HG03460 (cell line): ENCODE measurements at regions not wholly inside any gene's neighbourhood (a gene's known extent, or its start where the extent isn't known, plus 50 kb on each side); places are given as distances from the start of the nearest gene placed in this dataset.
"Not testable (repeated sequence)": the region's sequence is repeated elsewhere in the genome, so short reads cannot be mapped to it uniquely, and the experiment has no call there.

ENCODE experiments used
- ATAC-seq: cut with Tn5 transposase; IDR thresholded peaks from one replicate; pipeline ENCODE4 v1.9.1; 2021; ENCODE audit not compliant: unreplicated experiment

DNA sequence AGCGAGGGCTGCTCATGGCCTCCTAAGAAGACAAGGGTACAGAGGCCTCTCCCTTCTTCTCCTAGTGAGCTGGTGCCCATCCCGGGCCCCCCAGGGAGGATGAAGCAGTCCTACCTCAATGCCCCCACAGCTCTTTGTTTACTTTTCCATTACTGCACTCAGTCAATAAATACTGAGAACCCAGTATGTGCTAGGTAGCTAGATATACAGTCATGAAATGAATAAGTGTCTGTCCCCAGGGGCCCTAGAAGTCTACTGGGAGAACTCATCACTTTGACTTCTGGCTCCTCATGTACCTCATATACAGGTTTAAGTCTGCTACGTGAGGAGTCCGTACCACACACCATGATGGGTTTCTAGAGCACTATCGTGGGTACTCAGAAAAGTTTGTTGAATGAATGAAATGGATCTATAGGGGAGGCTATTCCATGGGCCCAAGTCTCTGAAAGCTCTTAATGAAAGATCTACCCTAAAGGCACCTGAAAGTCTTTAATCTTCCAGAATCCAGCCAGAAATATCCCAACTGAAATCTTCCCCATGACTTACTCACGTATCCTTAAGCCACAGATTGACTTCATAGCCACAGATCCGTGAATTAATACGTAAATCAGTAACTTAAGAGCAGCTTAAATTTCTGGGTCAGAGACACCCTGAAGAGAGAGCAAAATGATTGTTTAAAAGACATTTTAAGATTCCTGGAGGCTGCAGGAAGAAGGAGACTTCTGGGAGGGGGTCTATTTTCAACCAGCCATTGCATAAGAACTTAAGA lies 51.6 kb upstream of the POMP start:
- no peak for ATAC-seq

DNA sequence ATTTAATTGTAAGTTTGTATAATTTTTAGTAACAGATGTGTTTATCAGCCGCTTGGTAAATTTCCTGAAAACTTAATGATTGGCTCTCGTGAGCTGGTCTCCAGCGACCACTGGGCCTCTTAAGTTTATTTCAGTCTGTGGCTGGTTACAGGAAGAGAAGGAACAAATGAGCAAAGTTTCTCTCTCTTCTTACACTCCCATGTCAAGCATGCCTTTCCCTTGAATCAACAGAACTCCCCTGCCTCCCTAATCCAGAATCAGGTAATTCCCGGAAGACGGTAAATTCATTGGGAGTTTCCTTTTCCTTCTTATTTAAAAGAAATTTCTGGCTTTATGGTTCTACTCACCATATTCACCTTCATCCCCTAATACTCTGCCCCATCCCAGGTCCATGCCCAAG lies 52.5 kb upstream of the POMP start:
- ATAC-seq, result no peak

GRCh38 chr13:28605147-28605546 lies 53.8 kb upstream of the POMP start:
- ATAC-seq, result not testable (repeated sequence)

DNA sequence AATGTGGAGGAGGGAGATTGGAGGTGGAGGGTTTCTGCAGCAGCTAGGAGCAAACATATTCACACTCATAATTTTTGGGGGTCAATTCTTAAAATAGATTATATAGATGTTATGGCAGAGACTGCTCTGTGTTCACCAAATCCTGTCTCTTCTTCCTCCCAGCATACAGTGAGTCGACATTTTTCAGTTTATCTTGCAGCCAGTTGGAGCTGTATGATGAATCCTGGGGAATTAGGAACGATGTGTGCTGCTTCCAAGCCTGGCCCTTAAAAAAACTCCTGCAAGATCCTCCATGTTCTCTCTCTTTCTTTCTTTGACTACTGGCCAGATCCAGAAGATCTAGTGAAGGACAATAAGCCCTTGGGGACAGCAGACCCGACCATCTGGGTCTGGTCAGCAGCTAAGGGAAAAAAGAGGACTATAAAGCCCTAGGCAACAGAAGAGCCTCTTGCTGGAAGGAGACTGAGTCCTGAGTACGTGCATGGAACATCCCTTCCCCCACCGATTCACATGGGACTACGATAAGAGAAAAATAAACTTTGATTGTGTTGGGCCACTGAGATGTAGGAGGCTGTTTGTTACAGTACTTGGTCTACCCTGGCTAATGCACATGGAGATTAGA lies 55.8 kb upstream of the POMP start:
- no peak for ATAC-seq

DNA sequence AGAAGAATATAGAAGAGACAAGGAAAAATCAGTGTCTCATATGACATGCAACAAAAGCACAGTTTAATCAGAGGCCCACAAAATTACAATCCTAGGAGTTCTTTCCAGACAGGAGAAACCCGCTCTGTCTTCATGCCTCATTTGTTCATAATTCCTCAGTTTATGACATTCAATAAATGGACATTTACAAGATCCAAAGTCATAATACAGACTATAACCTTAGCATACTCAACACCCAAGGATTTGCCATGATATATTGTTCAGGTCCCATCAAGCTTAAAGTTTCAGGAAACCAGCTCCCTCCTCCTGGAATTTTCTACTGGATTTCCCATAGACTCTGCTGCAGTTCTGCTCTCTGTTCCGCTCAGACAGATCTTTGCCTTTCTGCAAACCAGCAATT lies 56.4 kb upstream of the POMP start:
- ATAC-seq, result no peak

- no peak for ATAC-seq
These were observed 57.3 kb upstream of the POMP start for GRCh38 chr13:28601581-28601980.

- ATAC-seq, result no peak
These were observed 61.3 kb upstream of the POMP start for GRCh38 chr13:28597641-28598040.

- ATAC-seq, result no peak
These were observed 68.5 kb upstream of the POMP start for GRCh38 chr13:28590461-28590860.

DNA sequence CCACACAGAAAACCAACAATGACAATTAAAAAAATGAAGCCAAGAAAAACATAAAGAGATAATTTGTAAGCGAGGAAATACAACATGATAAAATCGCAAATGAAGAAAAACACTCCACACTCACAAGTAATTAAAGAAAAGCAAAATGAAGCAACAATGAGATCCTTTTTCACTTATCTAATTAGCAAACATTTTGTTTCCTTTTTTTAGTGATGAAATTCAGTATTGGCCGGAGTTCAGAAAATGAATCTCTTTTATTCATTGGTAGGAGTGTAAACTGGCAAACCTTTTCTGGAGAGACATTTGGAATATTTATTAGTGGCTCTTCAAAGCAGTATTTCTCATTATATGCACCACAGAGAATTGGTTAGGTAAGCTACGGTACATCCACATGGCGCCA lies 70.6 kb upstream of the POMP start:
- no peak for ATAC-seq

DNA sequence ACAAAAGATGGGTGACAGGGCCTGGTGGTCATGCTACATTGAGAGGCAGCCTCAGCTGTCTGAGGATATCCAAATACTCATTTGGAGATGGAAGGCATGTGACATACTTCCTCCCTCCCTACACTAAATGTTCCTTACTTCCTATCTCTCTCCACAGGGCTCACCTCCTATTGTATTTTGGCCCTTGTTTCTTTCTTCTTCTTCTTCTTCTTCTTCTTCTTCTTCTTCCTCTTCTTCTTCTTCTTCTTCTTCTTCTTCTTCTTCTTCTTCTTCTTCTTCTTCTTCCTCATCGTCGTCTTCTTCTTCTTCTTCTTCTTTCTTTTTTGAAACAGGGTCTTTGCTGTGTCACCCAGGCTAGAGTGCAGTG lies 71.8 kb upstream of the POMP start:
- ATAC-seq, result no peak

GRCh38 chr13:28586439-28587173 lies 72.3 kb upstream of the POMP start:
- no peak for ATAC-seq

DNA sequence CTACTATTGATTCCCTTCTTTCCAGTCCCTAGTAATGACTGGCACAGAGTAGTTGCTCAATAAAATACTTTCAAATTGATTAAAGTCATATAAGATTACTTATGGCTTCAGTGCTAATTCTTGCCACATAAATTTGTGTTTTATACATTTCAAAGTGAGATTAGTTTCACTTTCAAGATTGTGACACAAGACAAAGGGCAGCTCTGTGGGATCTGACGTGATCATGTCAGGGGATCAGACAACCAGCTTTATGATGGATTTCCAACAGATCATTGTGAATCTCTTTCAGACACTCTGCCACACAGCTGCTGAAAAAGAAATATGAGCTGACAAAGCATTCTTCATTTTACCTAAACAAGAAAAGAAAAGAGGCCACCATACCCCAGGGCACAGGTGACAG lies 73.4 kb upstream of the POMP start:
- no peak for ATAC-seq

DNA sequence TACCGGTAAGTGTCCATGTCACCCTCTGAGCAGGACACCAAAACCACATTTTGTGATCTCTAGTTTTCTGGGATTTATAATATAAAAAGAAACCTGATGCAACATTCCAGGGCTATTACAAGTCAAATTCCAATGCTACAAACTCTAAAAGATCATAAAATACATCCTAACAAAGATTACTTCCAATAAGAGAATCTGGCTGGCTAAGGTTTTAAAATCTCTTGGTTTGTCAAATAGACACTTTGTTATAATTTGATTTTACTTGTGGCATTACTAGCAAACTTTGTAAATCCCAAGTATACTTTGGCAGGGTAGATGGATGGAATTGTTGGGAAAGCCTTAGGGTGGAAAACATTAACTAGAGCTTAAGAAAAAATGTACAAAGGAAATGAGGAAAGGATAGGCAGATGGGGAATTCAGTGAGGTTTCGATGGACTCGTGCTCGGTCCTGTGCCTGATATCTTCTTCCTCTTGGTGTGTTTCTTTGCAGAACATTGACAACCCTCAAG lies 74.0 kb upstream of the POMP start:
- ATAC-seq, result no peak

GRCh38 chr13:28583651-28584091 lies 75.3 kb upstream of the POMP start:
- ATAC-seq, result no peak

DNA sequence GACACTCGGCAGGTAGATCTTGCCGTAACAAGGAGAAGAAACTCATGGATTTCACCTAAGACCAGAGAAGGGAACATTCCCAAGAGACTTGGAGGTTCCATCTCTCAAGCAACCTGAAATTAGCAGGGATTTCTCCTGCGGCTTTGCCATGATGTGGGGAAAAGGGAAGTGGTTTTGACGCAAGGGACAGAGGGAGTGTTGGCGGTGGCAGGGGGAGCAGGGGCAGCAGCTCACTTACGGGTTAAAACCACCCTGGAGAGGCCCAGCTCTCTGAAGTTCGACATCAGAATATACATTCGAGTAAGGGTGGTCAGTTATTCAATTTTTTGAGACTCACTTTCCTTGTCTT lies 76.1 kb upstream of the POMP start:
- ATAC-seq, result no peak

DNA sequence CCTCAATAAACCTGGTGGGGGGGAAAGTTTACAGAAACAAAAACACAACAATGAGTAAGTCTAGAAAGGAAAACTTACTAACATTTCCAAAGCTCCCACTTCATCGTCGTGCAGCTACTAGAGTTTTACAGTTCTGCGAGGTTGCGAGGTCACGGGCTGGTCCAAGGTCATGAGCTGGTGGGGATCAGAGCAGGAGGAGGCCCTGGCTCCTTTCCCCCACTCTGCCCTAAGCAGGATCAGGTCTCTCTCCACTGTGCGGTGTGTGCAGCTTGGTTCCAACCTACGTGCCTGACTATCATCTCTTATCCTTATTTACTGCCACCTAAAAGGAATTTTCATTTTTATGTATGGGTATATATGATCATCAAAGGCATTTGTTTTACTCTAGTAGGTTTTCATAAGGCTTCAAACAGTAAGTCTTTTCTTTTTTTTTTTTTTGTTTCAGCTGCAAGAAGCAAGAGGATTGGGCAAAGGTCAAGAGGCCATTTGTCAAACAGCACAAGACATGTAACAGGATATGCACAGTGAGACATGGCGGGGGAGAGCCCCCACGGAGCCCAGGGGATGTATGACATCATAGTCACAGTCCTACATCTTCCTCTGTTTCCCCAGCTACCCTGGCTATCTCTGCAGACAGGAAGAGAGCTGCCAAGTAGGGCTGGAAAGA lies 76.6 kb upstream of the POMP start:
- no peak for ATAC-seq

DNA sequence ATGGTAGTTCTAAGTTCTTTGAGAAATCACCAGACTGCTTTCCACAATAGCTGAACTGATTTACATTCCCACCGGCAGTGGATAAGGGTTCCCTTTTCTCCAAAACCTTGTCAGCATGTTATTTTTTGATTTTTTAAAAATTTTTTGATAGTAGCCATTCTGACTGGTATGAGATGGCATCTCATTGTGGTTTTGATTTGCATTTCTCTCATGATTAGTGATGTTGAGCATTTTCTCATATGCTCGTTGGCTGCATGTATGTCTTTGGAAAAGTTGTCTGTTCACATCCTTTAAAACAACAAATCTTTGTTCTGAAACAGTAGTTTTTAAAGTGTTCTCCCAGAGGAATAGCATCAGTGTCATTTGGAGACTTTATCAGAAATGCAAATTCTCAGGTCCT lies 77.5 kb upstream of the POMP start:
- no peak for ATAC-seq

DNA sequence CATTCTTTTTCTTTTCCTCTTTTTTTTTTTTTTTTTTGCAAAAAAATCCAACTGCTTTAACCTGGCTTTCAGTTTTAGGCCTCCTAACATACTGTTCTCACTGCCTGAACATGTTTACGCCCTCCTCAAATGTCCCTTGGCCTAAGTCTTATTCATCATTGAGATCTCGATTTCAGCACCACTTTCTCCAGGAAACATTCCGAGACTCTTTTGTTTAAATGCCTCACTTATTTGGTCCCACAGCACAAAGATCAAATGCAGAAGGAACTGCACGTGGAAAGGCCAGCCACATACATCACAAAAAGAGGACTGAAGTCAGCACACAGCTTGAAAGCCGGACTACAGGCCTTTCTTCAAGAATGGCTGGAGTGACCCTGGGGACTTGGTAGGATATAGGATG lies 79.2 kb upstream of the POMP start:
- no peak for ATAC-seq

- no peak for ATAC-seq
These were observed 79.6 kb upstream of the POMP start for GRCh38 chr13:28579322-28579721.

GRCh38 chr13:28576067-28576466 lies 81.1 kb upstream of the FLT1 start:
- no peak for ATAC-seq

GRCh38 chr13:28575200-28575599 lies 80.3 kb upstream of the FLT1 start:
- ATAC-seq, result no peak
